SK-N-SH (cell line): ENCODE measurements at regions not wholly inside any gene's neighbourhood (a gene's known extent, or its start where the extent isn't known, plus 50 kb on each side); places are given as distances from the start of the nearest gene placed in this dataset.

Experiments used
- CTCF ChIA-PET: fragments of 300-600, 350-600 bp; formaldehyde crosslinking; extraction: SDS; loops from one replicate; lab custom pipeline; 2021; lab: Yijun Ruan, JAX
- POLR2A ChIA-PET: fragments of 350-600 bp; sonication (Branson Sonifier 250); formaldehyde crosslinking; extraction: SDS; loops from one replicate; lab custom pipeline; 2020; ENCODE audit warnings: antibody characterized with exemption, inconsistent platforms; lab: Yijun Ruan, JAX
- DNase-seq: peaks from one replicate; pipeline ENCODE4 v3.0.0; 2012
- H2AFZ ChIP-seq: fragments of 200-600 bp; sonication (generic); 2 replicates; pipeline ENCODE4 v1.8.1; 2016; ENCODE audit warnings: antibody characterized with exemption, mild to moderate bottlenecking, low read depth
- H3F3A ChIP-seq: fragments of 200-600 bp; sonication (generic); replicated peaks from 2 replicates; pipeline ENCODE3; 2016; ENCODE audit warnings: antibody characterized with exemption, mild to moderate bottlenecking; ENCODE audit not compliant: insufficient read depth
- H3K27ac ChIP-seq, 2 experiments: fragments of 200-500 bp in 1 of 2; fragments of 200-600 bp in 1 of 2; sonication (Bioruptor generic) in 1 of 2; sonication (generic), shearing (Covaris generic) in 1 of 2; 2 replicates each; pipeline versions ENCODE4 v1.5.1 to v1.6.1; 2014 to 2016; ENCODE audit warnings: low read depth in 2 of 2, inconsistent platforms in 1 of 2, low read length in 1 of 2, mild to moderate bottlenecking in 1 of 2, mixed read lengths in 1 of 2
- H3K27me3 ChIP-seq: fragments of 200-600 bp; sonication (generic), shearing (Covaris generic); 2 replicates; pipeline ENCODE4 v1.6.1; 2016; ENCODE audit warnings: mixed run types; ENCODE audit not compliant: insufficient read depth
- H3K36me3 ChIP-seq, 2 experiments: fragments of 200-500 bp in 1 of 2; fragments of 200-600 bp in 1 of 2; sonication (Bioruptor generic) in 1 of 2; sonication (generic) in 1 of 2; replicated peaks in 1 of 2; 2 replicates each; pipeline versions ENCODE3 to v1.5.1; 2014 to 2016; ENCODE audit warnings: low read length in 1 of 2, mild to moderate bottlenecking in 1 of 2; ENCODE audit not compliant: insufficient read depth in 2 of 2, control insufficient read depth in 1 of 2
- H3K4me1 ChIP-seq, 2 experiments: fragments of 200-500 bp in 1 of 2; fragments of 200-600 bp in 1 of 2; sonication (Bioruptor generic) in 1 of 2; sonication (generic), shearing (Covaris generic) in 1 of 2; 2 replicates each; pipeline versions ENCODE4 v1.5.1 to v1.6.1; 2014 to 2016; ENCODE audit warnings: low read depth in 1 of 2, low read length in 1 of 2, mixed run types in 1 of 2; ENCODE audit not compliant: insufficient read depth in 2 of 2, control insufficient read depth in 1 of 2
- H3K4me2 ChIP-seq: fragments of 200-600 bp; sonication (generic), shearing (Covaris generic); 2 replicates; pipeline ENCODE4 v1.6.1; 2017; ENCODE audit warnings: mixed run types
- H3K4me3 ChIP-seq, 2 experiments: fragments of 200-500 bp in 1 of 2; fragments of 200-600 bp in 1 of 2; sonication (Bioruptor generic) in 1 of 2; sonication (generic), shearing (Covaris generic) in 1 of 2; 2 replicates each; pipeline versions ENCODE4 v1.5.1 to v1.8.1; 2014 to 2016; ENCODE audit warnings: low read depth in 2 of 2, inconsistent platforms in 1 of 2, low read length in 1 of 2, mild to moderate bottlenecking in 1 of 2, mixed read lengths in 1 of 2, moderate library complexity in 1 of 2
- H3K79me2 ChIP-seq: fragments of 200-600 bp; sonication (generic); 2 replicates; pipeline ENCODE4 v1.8.1; 2017; ENCODE audit warnings: mild to moderate bottlenecking; ENCODE audit not compliant: insufficient read depth
- H3K9ac ChIP-seq: fragments of 200-600 bp; sonication (generic); 2 replicates; pipeline ENCODE4 v1.6.1; 2017; ENCODE audit warnings: mixed run types
- H3K9me2 ChIP-seq: fragments of 200-600 bp; sonication (generic); 2 replicates; pipeline ENCODE4 v1.6.1; 2017; ENCODE audit warnings: mixed run types
- H3K9me3 ChIP-seq: fragments of 200-600 bp; sonication (generic); 2 replicates; pipeline ENCODE4 v1.6.1; 2017; ENCODE audit warnings: mixed run types, mild to moderate bottlenecking, moderate library complexity
- H4K20me1 ChIP-seq: fragments of 200-600 bp; sonication (generic); 2 replicates; pipeline ENCODE4 v1.6.1; 2017; ENCODE audit warnings: mild to moderate bottlenecking, mixed run types; ENCODE audit not compliant: insufficient read depth
- ELF1 ChIP-seq: IDR thresholded peaks from 2 replicates; pipeline ENCODE4 v1.4.0; 2012
- EZH2phosphoT487 ChIP-seq: fragments of 200-600 bp; sonication (generic); IDR thresholded peaks from 2 replicates; pipeline ENCODE4 v1.6.1; 2017; ENCODE audit warnings: low read depth, mixed run types, mild to moderate bottlenecking, antibody characterized with exemption, moderate library complexity, borderline replicate concordance
- FOXJ3 ChIP-seq: sonication (generic); formaldehyde crosslinking; IDR thresholded peaks from 2 replicates; pipeline ENCODE4 v1.5.1; 2020; ENCODE audit warnings: mild to moderate bottlenecking, missing genetic modification reagents
- FOXM1 ChIP-seq: IDR thresholded peaks from 2 replicates; pipeline ENCODE4 v1.4.0; 2012; ENCODE audit warnings: low read depth, mild to moderate bottlenecking
- GATA2 ChIP-seq: sonication (generic); formaldehyde crosslinking; IDR thresholded peaks from 2 replicates; pipeline ENCODE4 v1.5.0; 2020; ENCODE audit warnings: mild to moderate bottlenecking, missing genetic modification reagents
- IRF3 ChIP-seq: fragments of 150-350 bp; IDR thresholded peaks from 2 replicates; pipeline ENCODE4 v1.6.1; 2016; ENCODE audit warnings: mild to moderate bottlenecking, low read depth, low read length
- JUND ChIP-seq: IDR thresholded peaks from 2 replicates; pipeline ENCODE4 v1.4.0; 2012
- MAX ChIP-seq: IDR thresholded peaks from 2 replicates; pipeline ENCODE4 v1.4.0; 2012; ENCODE audit warnings: low read depth
- MEF2A ChIP-seq: IDR thresholded peaks from 2 replicates; pipeline ENCODE4 v1.4.0; 2012; ENCODE audit warnings: low read depth, borderline replicate concordance
- MXI1 ChIP-seq: IDR thresholded peaks from 2 replicates; pipeline ENCODE4 v1.6.1; 2012; ENCODE audit warnings: mild to moderate bottlenecking, low read depth, low read length, improper control_type of control experiment
- NFIC ChIP-seq: IDR thresholded peaks from 2 replicates; pipeline ENCODE4 v1.4.0; 2012; ENCODE audit warnings: borderline replicate concordance
- NRF1 ChIP-seq: IDR thresholded peaks from 2 replicates; pipeline ENCODE4 v1.6.1; 2012; ENCODE audit warnings: low read depth, mild to moderate bottlenecking, low read length
- RCOR1 ChIP-seq: fragments of 150-350 bp; IDR thresholded peaks from 2 replicates; pipeline ENCODE4 v1.6.1; 2017; ENCODE audit warnings: antibody characterized with exemption, low read length
- REST ChIP-seq: IDR thresholded peaks from 2 replicates; pipeline ENCODE4 v1.6.1; 2012; ENCODE audit warnings: mild to moderate bottlenecking, low read depth, low read length, moderate library complexity
- RFX5 ChIP-seq: IDR thresholded peaks from 2 replicates; pipeline ENCODE4 v1.6.1; 2012; ENCODE audit warnings: mild to moderate bottlenecking, improper control_type of control experiment, low read length
- SMC3 ChIP-seq: IDR thresholded peaks from 2 replicates; pipeline ENCODE4 v1.6.1; 2012; ENCODE audit warnings: low read depth, low read length, improper control_type of control experiment
- TAF1 ChIP-seq: IDR thresholded peaks from 2 replicates; pipeline ENCODE4 v1.6.1; 2012; ENCODE audit warnings: low read depth, mild to moderate bottlenecking, low read length, moderate library complexity, borderline replicate concordance
- TCF12 ChIP-seq: IDR thresholded peaks from 2 replicates; pipeline ENCODE4 v1.4.0; 2012
- TEAD4 ChIP-seq: IDR thresholded peaks from 2 replicates; pipeline ENCODE4 v1.4.0; 2012; ENCODE audit warnings: mild to moderate bottlenecking, borderline replicate concordance; ENCODE audit not compliant: insufficient read depth
- ZBTB33 ChIP-seq: IDR thresholded peaks from 2 replicates; pipeline ENCODE4 v1.4.0; 2012; ENCODE audit warnings: low read depth, borderline replicate concordance
- WGBS: methylation state at CpG from one replicate; pipeline ENCODE4 v1.1.6; 2017; ENCODE audit warnings: low lambda C conversion rate; 5-methylcytosine and 5-hydroxymethylcytosine counted together

- TF ChIP-seq ZBTB33 (no peak), EZH2phosphoT487 (no peak), SMC3 (no peak), JUND (no peak), ELF1 (no peak), REST (no peak), MAX (no peak), FOXM1 (no peak), TEAD4 (no peak)
Observed at GRCh38 chr13:105908586-105908985, 626.9 kb downstream of the EFNB2 start (continued).

- POLR2A ChIA-PET, result no interaction called here
- no peaks in the 10 kb centered on the region for H3F3A ChIP-seq
- H3K36me3 ChIP-seq, result no peaks in the 10 kb centered on the region
- CTCF ChIA-PET, result no interaction called here
- no peak overlapping the region for H3K4me3 ChIP-seq
- H4K20me1 ChIP-seq, result no peaks in the 10 kb centered on the region
- no peak overlapping the region for H3K9ac ChIP-seq
- no peaks in the 10 kb centered on the region for H3K9me2 ChIP-seq
- DNase-seq, result no peak
- H3K79me2 ChIP-seq, result no peaks in the 10 kb centered on the region
- no peaks in the 10 kb centered on the region for H3K9me3 ChIP-seq
- H2AFZ ChIP-seq, result no peak overlapping the region
- no peak overlapping the region for H3K27ac ChIP-seq
- H3K4me1 ChIP-seq, result no peaks in the 10 kb centered on the region
- no peak overlapping the region for H3K4me2 ChIP-seq
- 81% methylated on average over 3 of the region's 3 CpGs for WGBS
- H3K27me3 ChIP-seq, result no peaks in the 10 kb centered on the region; the same call in 1 of the 2 replicates
- no peak for TF ChIP-seq TAF1
- no peak for TF ChIP-seq RCOR1
- no peak for TF ChIP-seq REST
- no peak for TF ChIP-seq NFIC
- TF ChIP-seq JUND, result no peak
- no peak for TF ChIP-seq NRF1
- TF ChIP-seq ELF1, result no peak
- no peak for TF ChIP-seq GATA2 (CRISPR knock-in tag)
- no peak for TF ChIP-seq SMC3
- TF ChIP-seq FOXJ3 (CRISPR knock-in tag), result no peak
- TF ChIP-seq TCF12, result no peak
- no peak for TF ChIP-seq RFX5
- TF ChIP-seq MXI1, result no peak
- TF ChIP-seq IRF3, result no peak
- no peak for TF ChIP-seq MEF2A
Observed at GRCh38 chr13:105907319-105908019, 628.0 kb downstream of the EFNB2 start.
